HG02885 (cell line): ENCODE measurements at regions not wholly inside any gene's neighbourhood (a gene's known extent, or its start where the extent isn't known, plus 50 kb on each side); places are given as distances from the start of the nearest gene placed in this dataset.
"Not testable (repeated sequence)": the region's sequence is repeated elsewhere in the genome, so short reads cannot be mapped to it uniquely, and the experiment has no call there.

Experiments used
- ATAC-seq: cut with Tn5 transposase; IDR thresholded peaks from one replicate; pipeline ENCODE4 v1.9.1; 2021; ENCODE audit warnings: mild to moderate bottlenecking; ENCODE audit not compliant: unreplicated experiment, poor library complexity

GRCh38 chr6:15907914-15908518 is 220.9 kb upstream of the MYLIP start:
- no peak for ATAC-seq

DNA sequence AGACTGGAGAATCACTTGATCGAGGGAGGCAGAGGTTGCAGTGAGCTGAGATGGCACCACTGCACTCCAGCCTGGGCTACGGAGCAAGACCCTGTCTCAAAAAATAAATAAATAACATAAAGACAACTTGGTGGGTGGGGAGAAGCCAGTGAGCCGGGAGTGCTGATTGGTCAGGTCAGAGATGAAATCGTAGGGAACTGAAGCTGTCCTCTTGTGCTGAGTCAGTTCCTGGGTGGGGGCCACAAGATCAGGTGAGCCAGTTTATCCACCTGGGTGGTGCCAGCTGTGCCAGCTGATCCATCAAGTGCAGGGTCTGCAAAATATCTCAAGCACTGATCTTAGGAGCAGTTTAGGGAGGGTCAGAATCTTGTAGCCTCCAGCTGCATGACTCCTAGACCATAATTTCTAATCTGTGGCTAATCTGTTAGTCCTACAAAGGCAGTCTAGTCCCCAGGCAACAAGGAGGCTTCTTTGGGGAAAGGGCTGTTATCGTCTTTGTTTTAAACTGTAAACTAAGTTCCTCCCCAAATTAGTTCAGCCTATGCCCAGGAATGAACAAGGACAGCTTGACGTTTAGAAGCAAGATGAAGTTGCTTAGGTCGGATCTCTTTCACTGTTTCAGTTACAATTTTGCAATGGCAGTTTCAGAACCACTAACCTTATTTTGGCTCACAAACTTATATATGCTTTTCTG is 221.5 kb upstream of the MYLIP start:
- ATAC-seq, result not testable (repeated sequence)

DNA sequence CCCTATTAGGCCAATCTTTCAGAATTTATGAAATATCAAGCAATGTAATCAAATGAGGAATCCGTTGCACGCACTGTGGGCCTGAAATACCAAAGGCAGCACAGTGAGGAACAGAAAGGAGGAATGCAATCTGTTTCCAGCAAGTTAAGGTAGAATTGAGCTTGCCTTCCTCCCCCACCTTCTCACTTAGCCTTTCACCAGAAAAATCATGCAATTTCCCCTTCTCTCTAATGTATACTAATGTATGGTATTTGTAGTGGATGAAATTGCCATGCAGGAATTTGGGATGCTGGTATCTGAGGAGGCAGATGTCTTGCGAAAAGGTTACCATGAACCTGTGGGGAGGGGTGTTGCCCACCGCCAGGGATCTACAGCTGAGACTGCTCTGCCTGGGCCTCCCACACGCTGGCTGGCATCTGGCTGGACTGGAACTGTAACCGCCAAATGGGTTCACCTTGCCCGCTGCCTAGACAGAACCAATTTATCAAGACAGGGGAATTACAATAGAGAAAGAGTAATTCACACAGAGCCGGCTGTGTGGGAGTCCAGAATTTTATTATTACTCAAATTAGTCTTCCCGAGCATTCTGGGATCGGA is 222.4 kb upstream of the MYLIP start:
- no peak for ATAC-seq

- ATAC-seq, result no peak
These were observed 223.1 kb upstream of the MYLIP start for GRCh38 chr6:15905488-15906419.

- no peak for ATAC-seq
These were observed 224.1 kb upstream of the MYLIP start for GRCh38 chr6:15904651-15905376.

DNA sequence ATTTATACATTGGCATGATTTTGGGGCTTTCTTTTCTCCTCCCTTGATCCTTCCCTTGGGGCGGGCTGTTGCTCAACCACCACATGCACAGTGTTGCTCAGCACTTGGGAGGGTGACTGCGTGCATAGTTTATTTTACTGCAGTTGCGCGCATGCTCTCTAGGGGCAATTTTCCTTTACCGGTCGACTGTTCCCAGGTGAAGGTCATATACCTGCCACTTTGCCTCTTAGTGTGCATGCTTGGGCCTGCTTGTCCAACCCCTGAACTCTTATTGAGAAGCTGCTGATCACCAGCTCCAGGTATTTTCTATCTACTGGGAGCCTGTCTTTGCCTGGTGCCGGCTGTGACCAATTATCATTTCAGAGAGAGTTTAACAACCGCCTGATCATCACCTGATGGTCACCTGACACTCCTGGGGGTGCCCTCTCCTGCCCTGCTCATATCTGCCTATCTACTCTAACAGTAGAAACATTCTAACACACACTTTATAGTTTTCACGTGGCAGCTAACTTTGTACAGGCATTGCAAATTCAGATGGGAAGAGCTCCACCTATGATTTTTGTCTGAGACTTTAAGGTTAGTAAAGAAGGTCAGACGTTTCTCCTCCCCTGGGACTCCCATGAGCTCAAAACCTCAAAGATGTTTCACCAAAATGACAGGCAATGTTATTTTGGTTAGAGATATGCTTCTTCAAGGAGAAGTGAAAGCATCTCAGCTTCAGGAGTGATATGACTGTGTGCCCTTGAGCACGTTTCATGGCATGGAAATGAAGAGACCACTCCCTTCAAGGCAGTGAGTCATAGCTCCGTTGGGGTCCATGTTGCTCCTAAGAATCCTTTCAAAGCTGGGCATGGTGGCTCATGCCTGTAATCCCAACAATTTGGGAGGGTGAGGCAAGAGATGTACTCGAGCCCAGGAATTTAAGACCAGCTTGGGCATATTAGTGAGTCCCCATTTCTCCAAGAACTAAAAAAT is 227.5 kb upstream of the MYLIP start:
- peak; percentile 84 for ATAC-seq

DNA sequence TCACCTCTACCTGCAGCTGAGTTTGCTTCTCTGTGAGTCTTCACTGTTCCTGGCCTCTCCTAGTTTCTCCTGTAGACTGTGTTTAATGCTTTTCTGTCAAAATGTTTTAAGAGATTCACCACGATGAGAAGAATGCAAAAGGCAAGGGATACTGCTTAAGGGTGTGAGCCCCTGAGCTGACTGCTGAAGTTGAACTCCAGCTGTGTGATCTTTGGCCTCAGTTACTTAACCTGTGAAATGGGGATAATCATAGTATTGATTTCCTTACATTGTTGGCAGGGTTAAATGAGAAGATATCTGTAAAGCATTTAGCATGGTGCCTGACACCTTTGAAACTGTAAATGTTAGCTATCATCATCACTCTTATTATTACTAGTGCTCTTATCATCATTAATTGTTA is 230.2 kb upstream of the MYLIP start:
- no peak for ATAC-seq

DNA sequence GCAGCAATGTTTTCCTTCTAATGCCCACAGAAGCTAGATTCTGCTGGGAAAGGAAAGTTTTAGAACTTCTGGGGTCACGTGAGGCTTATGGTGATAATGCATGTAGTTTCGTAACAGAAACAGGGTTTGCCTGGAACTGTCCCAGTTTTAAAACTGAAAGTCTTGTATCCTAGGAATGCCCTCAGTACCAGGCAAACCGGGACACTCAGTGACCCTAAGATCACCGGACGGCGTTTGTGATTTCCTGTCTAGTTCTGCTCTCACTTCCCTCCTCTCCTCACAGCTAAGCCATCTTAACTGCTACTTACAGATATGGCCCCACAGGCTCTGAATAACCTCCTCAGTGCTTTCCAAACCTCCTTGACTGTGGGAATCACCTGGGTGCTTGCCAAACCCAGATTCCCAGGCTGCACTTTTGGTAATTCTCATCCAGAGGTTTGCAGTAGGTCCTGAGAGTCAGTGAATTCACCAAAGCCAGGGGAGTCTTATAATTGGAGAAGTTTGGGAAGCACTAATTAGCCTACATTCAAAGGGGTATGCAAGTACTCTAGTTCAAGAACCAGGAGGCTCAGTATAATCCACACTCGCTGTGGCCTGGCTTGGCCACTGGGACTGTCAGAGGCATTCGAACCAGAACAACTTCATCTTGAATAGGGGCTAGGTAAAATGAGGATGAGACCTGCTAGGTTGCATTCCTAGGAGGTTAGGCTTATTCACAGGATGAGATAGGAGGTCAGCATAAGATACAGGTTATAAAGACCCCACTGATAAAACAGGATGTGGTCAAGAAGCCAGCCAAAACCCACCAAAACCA is 231.6 kb upstream of the MYLIP start:
- no peak for ATAC-seq

GRCh38 chr6:15894973-15895725 is 232.3 kb upstream of the DTNBP1 start:
- no peak for ATAC-seq

- no peak for ATAC-seq
These were observed 230.9 kb upstream of the DTNBP1 start for GRCh38 chr6:15893556-15894253.

GRCh38 chr6:15892369-15892768 is 229.5 kb upstream of the DTNBP1 start:
- no peak for ATAC-seq

- no peak for ATAC-seq
These were observed 226.3 kb upstream of the DTNBP1 start for GRCh38 chr6:15888798-15889772.

GRCh38 chr6:15887491-15888461 is 224.9 kb upstream of the DTNBP1 start:
- ATAC-seq, result no peak

GRCh38 chr6:15885624-15886023 is 222.8 kb upstream of the DTNBP1 start:
- ATAC-seq, result no peak

DNA sequence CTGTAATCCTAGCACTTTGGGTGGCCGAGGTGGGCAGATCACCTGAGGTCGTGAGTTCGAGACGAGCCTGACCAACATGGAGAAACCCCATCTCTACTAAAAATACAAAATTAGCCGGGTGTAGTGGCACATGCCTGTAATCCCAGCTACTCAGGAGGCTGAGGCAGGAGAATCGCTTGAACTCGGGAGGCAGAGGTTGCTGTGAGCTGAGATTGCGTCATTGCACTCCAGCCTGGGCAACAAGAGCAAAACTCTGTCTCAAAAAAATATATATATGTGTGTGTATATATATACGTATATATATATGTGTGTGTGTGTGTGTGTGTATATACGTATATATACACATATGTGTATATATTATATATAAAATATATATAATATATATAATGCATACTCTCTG is 220.8 kb upstream of the DTNBP1 start:
- not testable (repeated sequence) for ATAC-seq
